ENCODE measurements at regions not wholly inside any gene's neighbourhood (a gene's known extent, or its start where the extent isn't known, plus 50 kb on each side); places are given as distances from the start of the nearest gene placed in this dataset.
A peak's percentile ranks its signal among the peaks of the same experiment; 100 is the strongest.

DNA sequence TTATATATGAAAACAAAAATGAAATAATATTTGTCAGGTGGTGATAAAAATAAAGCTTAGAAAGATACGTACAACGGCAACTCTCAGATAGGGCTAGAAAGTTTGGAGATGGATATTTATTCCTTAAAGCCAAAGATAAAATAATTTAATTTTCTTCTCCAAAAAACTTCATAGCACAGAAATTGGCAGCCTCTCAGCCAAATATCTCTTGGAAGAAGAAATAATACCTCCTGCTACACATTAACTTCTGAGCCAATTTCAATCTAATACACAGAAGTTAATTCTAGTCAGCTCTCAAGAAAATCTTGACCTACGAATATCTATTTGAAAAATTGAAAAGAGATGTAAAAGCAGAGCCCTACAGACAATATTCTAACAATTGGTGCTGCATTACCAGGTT is 122.4 kb downstream of the TES start:
- DNase-seq, result no peak
- TF ChIP-seq, protein P1, sequence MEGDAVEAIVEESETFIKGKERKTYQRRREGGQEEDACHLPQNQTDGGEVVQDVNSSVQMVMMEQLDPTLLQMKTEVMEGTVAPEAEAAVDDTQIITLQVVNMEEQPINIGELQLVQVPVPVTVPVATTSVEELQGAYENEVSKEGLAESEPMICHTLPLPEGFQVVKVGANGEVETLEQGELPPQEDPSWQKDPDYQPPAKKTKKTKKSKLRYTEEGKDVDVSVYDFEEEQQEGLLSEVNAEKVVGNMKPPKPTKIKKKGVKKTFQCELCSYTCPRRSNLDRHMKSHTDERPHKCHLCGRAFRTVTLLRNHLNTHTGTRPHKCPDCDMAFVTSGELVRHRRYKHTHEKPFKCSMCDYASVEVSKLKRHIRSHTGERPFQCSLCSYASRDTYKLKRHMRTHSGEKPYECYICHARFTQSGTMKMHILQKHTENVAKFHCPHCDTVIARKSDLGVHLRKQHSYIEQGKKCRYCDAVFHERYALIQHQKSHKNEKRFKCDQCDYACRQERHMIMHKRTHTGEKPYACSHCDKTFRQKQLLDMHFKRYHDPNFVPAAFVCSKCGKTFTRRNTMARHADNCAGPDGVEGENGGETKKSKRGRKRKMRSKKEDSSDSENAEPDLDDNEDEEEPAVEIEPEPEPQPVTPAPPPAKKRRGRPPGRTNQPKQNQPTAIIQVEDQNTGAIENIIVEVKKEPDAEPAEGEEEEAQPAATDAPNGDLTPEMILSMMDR (IDR thresholded peaks at IDR 0.05), result no peak
- no peak for TF ChIP-seq POLR2A (IDR thresholded peaks at IDR 0.05)
- Histone ChIP-seq H3K9me3 (no peaks in the 10 kb centered on the region), H3K4me3 (no peak overlapping the region), H3K27ac (peak overlapping the region; percentile 43 to 74), H3K27me3 (no peaks in the 10 kb centered on the region), H3K36me3 (no peaks in the 10 kb centered on the region), H3K4me1 (peaks cover 6 to 7% of the 10 kb centered on the region in 2 donors)
- intact Hi-C loops (cut with DNase I; ENCODE audit: low total_unique reads), result no loop called here

DNA sequence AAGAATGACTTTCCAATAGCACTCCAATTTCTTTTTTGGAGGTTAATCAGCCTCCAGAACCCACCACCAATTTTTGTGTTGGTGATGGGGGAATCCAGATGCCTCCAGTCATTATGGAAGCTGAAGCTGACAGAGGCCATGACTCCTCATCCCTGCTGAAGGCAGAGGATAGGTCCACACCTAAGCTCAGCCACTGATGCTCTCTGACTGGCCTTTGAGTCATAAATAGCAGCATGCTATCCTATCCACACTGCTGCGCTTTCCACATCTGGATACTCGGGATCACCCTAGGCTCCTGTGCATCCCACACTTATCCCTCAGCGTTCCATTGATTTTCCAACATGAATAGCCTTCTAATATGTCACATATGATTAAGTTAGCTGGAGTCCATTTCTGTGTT is 124.2 kb downstream of the TES start:
- no peaks in the 10 kb centered on the region for H3K27me3 ChIP-seq
- no peak overlapping the region for H3K4me3 ChIP-seq
- peaks cover 6 to 7% of the 10 kb centered on the region in 2 donors for H3K4me1 ChIP-seq
- H3K27ac ChIP-seq, result no peak overlapping the region
- no peaks in the 10 kb centered on the region for H3K9me3 ChIP-seq
- intact Hi-C loops (cut with DNase I; ENCODE audit: low total_unique reads), result no loop called here
- no peak for DNase-seq
- TF ChIP-seq, protein P1 (IDR thresholded peaks at IDR 0.05), result no peak
- TF ChIP-seq POLR2A (IDR thresholded peaks at IDR 0.05), result no peak
- H3K36me3 ChIP-seq, result no peaks in the 10 kb centered on the region

DNA sequence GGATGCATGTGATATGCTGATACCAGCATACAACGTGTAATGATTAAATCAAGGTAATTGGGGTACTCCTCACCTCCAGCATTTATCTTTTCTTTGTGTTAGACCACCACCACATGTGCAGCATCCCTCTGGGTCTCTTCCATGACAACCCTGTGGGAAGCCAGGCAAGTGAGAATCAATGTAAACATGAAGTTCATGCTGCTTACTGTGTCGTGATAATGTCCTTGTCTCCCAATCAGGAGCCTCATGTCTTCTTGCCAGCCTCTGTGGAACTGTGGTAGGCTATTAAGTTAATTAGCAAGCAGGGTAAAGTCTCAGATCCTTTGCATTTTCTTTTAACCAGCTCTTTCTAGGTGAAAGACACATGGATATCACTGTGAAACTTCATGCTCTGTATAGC is 126.7 kb downstream of the TES start:
- Histone ChIP-seq H3K4me3 (no peak overlapping the region), H3K9me3 (no peaks in the 10 kb centered on the region), H3K36me3 (no peaks in the 10 kb centered on the region), H3K27me3 (no peaks in the 10 kb centered on the region), H3K27ac (no peak overlapping the region), H3K4me1 (no peaks in the 10 kb centered on the region)
- no peak for DNase-seq
- no peak for TF ChIP-seq POLR2A (IDR thresholded peaks at IDR 0.05)
- TF ChIP-seq, protein P1 (IDR thresholded peaks at IDR 0.05), result no peak
- intact Hi-C loops (cut with DNase I; ENCODE audit: low total_unique reads), result no loop called here

DNA sequence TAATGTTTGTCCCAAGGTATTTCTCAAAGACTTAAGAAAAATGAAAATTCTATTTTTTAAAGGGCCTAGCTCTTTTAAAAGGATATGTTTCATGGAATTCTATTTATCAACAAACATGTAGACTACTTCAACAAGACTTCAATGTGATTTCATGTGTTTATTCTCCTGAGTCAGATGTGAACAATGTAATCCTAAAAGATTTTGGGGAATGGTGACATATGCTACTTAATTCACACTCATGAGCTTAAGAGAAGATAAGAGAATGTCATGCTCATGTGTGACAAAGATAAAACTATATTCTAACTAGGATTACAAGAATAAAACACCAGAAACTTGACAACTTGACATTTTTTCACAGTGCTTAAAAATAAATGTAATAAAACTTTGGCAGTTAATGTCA is 127.5 kb downstream of the TES start:
- no peak for TF ChIP-seq POLR2A (IDR thresholded peaks at IDR 0.05)
- TF ChIP-seq, protein P1 (IDR thresholded peaks at IDR 0.05), result no peak
- Histone ChIP-seq H3K4me3 (no peak overlapping the region), H3K9me3 (no peaks in the 10 kb centered on the region), H3K4me1 (no peaks in the 10 kb centered on the region), H3K36me3 (no peaks in the 10 kb centered on the region), H3K27me3 (no peaks in the 10 kb centered on the region), H3K27ac (no peak overlapping the region)
- intact Hi-C loops (cut with DNase I; ENCODE audit: low total_unique reads), result no loop called here
- DNase-seq, result no peak

DNA sequence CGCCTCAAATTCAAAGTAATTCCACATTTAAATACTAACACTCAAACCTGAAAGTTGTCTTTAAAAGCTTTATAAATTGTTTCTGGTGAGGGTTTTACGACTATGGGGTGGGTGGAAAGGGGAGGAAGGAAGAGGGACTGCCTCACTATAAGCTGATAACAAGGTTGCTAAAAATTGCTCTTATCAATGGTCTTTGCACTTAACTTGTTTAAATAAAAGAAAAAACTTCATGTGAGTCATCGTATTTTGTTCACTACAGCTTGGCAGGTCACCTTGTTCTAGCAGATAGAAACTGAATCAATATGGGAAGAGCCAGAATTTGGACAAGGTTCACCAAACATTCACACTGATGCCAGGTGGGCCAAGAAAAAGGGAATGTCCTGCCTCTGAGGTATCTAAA is 129.2 kb downstream of the TES start:
- no peaks in the 10 kb centered on the region for H3K9me3 ChIP-seq
- no peaks in the 10 kb centered on the region for H3K4me1 ChIP-seq
- H3K27me3 ChIP-seq, result no peaks in the 10 kb centered on the region
- TF ChIP-seq POLR2A (IDR thresholded peaks at IDR 0.05), result no peak
- TF ChIP-seq, protein P1 (IDR thresholded peaks at IDR 0.05), result no peak
- H3K4me3 ChIP-seq, result no peak overlapping the region
- intact Hi-C loops (cut with DNase I; ENCODE audit: low total_unique reads), result no loop called here
- peak overlapping the region; percentile 66 to 73 for H3K27ac ChIP-seq
- no peak for DNase-seq
- no peaks in the 10 kb centered on the region for H3K36me3 ChIP-seq

Measured in uterus (tissue), 3 donors.